Islet of Langerhans (tissue), 1 donor: ENCODE measurements at regions not wholly inside any gene's neighbourhood (a gene's known extent, or its start where the extent isn't known, plus 50 kb on each side); places are given as distances from the start of the nearest gene placed in this dataset.
A peak's percentile ranks its signal among the peaks of the same experiment; 100 is the strongest.

Source experiments
- FAIRE-seq: peaks from one replicate; lab custom pipeline; 2011; peaks lifted over from hg19 to GRCh38; lab: Jason Lieb, UNC

DNA sequence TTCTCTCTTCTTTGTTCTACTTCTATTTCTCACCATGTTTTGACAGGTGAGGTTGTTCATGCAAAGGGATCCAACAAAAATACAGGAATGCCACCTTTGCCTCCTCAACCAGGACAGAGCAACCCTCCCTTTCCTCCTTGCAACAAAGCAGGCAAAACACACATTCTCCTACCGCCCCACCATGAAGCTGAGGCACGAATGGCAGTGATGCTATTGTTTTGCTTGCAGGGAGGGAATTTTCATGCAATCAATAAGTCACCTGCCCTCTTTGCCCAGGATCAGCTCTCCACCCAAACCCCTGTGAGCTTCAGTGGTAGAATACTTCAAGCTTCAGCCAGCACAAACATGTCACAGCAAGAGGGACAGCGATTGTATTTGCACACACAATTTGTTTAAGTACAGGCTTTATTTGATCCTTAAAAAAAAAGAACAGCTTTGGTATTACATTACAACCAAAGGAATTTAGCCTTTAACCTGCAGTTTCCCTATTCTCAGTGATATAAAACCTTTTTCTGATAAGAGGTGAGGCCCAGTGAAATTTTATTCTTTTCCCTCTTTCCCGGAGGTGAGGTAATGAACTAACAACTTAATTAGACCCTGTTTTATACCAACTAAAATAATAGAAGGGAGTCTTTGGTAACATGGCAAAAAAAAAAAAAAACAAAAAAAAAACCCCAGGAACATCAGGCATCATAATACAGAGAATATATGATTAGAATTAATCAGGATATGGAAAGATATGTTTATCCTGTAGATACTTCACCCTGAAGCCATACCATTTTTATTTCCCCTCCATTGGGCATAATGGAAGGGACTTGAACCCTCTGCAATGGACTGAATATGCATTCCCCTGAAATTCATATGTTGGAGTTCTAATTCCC lies 87.0 kb upstream of the EEA1 start:
- no peak for FAIRE-seq

DNA sequence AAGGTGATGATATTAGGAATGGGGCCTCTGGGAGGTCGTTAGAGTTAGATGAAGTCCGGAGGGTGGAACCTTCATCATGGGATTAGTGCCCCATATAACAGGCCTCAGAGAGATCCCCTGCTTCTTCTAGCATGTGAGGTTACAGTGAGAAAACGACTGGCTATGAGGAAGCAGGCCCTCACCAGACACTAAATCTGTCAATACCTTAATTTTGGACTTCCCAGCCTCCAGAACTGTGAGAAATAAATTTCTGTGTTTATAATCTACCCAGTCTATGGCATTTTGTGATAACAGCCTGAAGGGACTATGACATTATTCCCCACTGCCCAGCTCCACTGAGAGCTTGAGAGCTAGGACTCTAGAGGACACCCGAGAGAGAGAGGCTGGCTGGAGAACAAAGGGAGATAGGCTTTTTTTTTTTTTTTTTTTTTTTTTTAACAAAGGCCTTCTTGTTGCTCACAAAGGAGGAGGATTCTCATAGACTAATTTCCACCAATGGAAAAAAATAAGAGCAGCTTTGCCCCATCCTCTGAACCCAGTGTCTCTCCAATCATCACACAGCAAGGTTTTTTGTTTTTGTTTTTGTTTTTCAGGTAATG lies 87.8 kb upstream of the EEA1 start:
- no peak for FAIRE-seq

DNA sequence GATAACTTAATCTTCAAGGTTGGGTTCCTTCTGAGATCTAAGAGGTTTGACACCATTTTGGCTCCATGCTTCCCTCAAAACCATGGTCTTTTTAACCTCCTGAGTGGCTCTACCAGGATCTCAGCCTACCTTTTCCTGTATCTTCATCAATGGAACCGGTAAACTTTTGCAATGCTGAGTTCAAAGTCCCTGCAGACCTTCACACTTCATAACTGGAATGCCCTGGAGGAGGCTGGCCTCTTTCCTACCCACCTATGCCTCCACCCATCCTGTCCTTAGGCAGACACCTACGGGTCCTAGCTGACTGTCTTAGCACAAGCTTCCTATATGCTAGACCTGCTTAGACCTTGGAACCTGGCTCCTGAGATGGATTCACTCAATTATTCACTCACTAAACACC lies 89.5 kb upstream of the EEA1 start:
- FAIRE-seq = no peak

DNA sequence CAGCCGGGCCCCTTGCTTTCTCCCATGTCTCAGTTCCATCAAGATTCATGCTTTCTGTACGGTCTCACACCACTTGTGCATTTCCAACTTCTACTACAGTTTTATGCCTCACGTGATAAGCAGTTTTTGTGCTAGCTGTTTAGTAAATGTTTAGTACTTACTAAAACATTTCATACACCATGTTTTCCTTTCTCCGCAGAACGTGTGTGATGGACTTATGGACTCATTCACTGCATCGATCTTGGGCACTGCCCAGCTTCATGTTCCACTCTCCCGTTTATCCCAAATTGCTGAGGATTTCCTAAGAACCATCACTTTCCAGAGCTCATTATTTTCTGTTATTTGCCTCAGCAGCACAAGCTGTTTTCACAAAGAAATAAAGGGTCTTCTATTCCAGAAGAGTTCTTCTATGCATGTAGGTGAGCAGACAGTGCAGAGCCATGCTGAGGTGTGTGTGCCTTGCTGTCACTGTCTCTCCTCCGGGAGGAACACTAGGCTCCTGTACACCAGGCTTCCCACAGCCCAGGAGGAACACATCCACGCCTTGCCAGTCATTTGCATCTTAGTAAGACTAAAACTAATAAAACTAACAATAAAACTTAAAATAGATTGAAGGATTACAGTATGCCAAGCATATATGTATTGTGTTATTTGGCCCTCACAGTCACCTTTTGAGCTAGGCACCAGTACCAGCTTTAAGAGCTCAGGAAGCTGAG lies 90.3 kb upstream of the EEA1 start:
- no peak for FAIRE-seq

DNA sequence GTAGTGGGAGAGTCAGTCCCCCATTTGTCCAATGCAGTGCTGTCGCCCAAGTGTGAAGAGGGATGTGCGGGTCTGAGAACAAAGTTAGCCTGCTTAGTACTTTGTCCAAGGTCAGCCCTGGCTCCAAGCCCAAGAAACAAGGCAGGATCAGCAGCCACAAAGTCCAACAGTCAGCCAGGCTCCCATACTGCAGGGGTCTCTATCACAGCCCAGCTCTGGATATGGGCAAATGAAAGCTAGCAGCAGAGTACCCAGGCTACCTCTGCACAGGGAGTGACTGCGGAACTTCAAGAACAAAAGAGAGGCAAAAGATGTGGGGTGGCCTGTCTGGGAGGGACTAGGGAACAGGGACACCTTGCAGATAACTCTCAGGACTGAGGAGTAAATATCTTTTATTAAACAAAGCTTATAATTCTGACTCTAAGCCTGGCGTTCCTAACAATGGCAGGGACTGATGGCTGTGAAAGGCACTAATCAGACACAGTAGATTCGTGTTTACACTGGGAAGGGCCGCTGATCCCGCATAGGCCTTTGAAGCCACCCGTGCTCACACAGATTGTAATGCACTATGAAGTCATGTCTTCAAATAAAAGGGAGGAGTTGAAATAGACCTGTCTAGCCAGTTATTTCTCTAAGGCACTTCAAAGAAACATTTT lies 91.0 kb upstream of the EEA1 start:
- no peak for FAIRE-seq

DNA sequence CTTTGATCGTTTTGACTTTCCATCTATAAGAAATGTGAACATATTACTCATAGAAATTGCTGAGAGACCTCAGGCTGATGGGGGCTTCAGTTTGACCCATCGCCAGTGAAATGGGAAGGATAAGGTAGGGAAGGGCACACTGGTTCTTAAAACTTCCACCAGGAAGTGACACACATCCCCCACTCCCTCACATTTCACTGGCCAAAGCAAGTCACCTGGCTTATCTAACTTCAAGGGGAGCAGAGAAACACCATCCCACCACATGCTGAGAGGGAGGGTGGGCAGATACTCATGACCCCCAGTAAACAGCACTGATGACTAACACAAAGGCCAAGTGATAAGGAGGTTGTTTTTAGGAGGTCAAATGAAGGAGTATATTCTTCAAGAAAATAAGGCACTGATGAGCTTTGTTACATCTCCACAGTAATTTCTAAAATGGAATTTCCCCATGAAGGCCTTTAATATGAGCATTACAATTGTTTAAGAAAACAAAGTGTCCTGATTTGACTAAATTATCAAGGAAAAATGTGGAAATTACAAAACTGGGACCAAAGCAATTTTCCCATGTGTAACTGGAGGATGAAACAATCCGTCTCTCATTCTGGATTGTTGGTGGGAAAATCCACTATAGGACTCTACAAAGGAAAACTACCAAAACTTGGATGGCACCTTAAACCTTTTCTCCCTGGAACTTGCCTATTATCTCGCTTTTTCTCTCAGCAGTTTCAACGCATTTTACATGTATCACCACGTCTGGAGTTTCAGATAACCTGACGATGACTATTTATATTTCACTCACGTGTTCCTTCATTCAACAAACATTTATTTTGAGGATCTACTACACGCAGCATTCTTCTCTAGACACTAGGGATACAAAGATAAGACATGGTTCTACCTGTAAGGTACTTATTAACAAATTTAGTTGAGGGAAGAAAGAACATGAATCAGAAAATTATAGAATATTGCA lies 91.8 kb upstream of the EEA1 start:
- no peak for FAIRE-seq

DNA sequence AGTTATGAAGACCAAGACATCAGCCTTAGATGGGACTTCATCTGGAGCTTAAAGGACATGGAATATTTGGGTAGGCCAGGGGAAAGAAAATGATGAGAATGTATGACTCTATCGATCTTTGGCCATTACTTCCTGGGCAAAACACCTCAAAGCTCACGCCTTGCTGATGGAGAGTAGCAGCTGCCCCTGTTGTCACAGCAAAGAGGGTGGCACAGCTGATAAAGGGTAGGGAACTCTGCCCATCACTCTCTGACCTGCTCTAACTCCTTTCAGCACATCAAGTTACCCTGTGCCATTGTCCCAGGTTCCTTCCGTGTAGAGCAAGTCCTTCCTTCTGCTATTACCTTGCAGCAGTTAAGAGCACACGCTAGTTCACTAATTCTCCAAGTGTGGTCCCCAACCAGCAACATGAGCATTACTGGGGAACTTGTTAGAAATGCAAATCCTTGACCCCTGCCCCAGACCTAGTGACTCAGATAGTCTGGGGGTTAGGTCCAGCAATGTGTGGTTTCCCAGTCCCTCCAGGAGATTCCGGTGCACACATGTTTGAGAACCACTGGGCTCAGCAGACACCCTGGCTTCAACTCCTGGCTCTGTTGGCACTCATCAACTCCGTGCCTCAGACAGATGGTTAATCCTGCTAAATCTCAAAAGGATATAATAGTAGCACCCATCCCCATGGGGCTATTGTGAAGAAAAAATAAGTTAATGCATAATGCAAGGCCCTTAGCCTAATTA lies 93.7 kb upstream of the EEA1 start:
- no peak for FAIRE-seq

DNA sequence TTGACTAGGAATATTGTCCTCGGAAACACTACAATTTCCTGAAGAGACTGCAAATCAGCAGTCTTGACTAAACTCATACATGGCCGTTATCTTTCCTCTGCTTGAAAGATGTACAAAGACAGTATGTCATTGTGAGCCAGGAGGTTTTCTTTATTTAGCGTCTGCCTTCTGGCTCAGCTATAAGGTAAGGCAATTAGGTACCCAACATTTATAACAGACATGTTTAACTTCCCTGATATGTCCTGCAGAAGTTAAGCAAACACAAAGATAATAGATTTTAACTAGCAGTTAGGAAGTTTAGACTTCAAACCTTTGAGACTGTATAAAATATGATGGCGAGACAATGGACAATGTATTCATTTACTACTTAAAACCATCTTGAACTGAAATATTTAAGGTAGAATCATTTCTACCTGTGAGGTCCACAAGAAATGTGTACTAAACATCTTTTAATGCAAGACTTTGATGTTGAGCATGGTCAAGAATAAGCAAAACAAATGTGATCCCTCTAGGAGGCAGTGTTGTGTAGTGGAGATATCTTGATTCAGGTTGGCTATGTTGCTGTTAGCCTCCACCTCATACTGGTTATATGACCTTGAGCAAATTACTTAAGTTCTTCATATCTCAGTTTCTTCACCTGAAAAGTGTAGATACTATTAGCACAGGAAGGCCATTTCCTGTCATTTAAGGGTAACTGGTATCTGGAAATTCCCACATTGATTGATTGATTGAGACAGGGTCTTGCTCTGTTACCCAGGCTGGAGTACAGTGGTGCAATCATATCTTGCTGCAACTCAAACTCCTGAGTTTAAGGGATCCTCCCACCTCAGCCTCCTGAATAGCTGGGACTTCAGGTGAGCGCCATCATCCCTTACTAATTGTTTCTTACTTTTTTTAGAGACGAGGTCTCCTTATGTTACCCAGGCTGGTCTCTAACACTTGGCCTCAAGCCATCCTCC lies 96.3 kb upstream of the EEA1 start:
- FAIRE-seq = peak; percentile 82

DNA sequence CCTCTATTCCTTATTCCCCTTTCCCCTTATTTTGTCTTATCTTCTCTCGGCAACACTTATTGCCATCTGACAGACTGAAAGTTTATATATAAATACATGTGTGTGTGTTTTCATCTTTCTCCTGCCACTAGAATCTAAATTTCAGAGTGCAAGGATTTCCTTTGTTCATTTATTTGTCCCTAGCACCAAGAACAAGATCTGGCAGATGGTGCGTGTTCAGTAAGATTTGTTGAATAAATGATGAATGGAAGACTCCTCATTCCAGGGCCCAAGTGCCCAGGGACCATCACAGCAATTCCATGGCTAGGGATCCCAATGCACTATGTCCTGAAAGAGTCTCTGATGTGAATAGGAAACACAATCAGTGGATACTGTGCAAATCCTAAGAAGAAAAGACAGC lies 97.9 kb upstream of the EEA1 start:
- no peak for FAIRE-seq

DNA sequence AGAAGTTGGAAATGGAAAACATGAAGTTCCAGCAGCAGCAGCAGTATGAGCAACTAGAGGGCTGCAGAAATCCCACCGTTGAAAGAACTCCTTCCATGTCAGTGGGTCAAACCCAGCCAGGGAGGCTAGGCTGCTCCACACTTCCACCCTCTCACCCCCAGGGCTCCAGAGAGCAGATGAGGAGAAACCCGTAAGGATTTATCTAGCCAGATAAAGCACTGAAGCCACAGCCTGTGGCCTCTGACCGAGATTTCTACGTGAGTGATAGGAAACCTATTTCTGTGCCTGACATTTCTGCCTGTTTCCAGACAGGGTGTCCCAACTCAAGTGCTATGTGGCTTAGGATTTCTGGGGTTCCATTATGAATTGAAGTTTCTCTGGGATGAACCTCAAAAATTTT lies 100.0 kb upstream of the EEA1 start:
- no peak for FAIRE-seq

DNA sequence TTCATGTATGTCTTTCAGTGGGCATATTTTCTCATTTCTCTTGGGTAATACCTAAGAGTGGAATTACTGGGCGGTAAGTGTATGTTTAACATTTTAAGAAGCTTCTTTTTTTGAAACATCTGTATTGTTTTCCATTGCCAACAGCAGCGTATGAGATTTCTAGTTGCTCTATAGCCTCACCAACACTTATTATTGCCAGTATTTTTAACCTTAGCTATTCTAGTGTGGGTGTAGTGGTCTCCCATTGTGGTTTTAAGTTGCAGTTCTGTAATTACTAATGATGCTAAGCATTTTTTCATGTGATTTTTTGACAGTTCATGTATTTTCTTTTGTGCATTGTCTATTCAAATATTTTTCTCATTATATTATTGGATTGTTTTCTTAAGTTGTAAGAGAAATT lies 101.9 kb upstream of the EEA1 start:
- no peak for FAIRE-seq

DNA sequence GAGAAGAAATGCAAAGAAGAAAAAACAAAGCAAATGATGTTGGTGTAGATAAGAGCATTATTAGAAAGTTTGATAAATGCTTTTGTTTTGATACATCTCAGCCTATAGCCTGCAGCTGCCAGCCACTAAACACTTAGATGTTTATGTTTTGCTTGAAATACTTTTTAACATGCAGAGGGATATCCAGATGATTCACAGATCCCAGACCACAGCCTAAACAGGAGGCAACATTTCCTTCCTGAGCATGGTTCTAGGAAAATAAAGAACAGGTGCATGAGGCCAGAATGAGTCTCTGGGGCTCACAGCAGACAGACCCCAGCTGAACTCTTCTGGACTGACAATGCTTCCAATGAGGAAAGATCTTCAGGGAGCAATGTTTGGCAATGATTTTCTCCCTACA lies 103.7 kb upstream of the EEA1 start:
- FAIRE-seq = no peak

DNA sequence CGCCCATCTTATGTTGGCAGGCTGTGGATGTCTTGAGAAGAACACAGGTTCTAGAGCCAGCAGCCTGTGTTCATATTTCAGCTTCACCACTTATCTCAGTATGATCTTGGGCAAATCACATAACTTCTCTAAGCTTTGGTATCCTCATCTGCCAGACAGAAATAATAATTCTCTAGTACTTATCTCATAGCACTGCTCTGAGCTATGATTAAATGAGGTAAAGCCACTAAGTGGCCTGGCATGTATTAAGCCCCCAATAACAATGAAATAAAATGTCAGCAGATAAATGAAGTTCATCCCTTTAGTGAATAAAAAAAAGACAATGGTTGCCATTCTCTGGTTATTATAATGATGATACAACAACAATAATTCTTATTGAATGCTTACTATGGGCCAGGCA lies 104.9 kb upstream of the EEA1 start:
- no peak for FAIRE-seq

DNA sequence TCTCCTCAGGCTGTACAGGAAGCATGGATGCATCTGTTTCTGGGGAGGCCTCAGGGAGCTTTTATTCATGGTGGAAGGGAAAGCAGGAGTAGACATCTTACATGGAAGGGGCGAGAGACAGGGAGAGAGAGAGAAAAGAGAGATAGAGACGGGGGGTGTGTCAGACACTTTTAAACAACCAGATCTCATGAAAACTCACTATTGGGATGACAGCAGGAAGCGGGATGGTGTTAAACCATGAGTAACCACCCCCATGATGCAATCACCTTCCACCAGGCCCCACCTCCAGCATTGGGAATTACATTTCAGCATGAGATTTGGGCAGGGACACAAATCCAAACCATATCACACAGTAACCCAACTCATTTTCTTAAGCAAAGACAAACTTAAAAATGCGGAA lies 110.0 kb upstream of the EEA1 start:
- no peak for FAIRE-seq

DNA sequence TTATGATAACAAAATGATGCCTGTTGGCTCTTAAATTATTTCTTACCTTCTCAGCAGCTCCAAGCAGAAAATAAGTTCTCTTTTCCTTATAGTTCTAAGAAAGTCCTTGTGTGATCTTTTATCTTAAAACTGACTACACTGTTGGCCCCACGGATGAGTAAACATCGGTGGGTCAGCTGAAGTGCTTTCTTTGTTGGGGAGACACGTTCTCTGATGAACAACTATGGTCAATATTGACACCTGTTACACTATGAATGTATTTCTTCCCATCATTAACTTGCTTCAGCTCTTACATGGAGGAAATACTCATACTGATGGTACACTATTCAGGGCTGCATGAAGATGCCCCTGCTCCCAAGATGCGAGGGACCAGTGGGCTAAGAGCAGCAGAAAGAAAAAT lies 110.8 kb upstream of the EEA1 start:
- no peak for FAIRE-seq

DNA sequence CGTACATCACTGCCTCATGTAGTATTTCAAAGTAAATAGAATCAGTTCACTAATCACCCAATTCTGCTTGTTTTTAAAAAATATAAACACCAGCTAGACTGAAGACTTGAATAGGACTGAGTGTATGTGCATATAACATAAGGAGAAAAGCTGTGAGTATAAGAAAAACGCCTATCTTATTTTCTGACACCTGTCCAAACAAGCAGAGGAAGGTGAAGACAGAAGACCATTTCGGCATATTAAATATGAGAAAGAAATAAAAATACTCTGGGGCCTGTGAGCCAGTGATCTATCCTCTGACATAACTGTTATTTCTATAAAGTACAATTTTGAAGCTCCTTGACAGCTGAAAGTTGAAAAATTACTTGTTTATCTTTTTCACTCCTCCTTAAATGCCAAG lies 111.3 kb upstream of the EEA1 start:
- FAIRE-seq = no peak

DNA sequence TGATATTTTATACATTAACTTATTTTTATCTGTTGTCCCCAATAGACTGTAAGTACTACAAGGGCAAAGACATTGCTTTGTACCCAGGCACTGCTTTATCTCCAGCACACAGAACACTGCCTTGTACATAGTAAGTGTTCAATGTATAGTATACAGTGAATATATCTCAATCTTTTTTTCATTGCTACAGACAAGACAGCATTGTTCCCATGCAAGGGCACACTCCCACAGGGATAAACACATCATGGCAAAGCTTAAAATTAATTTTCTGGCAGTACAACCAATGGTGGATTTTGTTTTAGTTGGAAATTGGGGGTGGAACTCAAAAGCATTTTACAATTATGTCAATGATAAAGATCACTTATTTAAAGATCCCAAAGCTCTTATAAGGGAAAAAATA lies 112.3 kb upstream of the EEA1 start:
- FAIRE-seq = no peak

DNA sequence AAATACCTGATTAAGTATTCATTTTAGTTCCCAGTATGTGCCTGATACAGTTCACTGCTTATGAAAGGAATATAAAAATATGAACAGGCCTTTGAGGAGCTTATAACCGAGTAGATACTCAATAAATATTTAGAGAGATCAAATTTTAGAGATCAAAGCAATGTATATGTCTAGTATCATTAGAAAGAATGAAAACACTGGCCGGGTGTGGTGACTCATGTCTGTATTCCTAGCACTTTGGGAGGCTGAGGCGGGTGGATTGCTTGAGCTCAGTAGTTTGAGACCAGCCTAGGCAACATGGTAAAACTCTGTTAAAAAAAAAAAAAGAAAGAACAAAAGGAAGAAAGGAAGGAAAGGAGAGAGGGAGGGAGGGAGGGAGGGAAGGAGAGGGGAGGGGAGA lies 113.2 kb upstream of the EEA1 start:
- no peak for FAIRE-seq

DNA sequence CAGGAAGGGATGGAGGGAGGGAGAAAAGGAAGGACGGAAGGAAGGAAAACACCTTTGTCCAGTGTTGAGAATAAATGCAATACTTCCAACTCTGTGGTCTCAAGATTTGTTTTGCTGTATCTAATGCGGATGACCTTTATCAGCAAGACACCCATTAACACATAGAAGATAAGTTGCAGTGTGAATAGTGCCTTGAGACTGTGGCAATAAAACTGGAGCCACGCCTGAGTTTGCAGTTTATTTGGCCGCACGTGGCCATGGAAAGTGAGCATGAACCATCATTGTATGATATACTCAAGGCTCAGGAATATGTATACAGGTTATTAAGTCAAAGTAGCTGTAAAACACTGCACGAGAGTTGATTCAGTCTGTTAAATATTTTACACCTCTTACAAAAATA lies 113.6 kb upstream of the EEA1 start:
- no peak for FAIRE-seq
